ENCODE measurements at regions not wholly inside any gene's neighbourhood (a gene's known extent, or its start where the extent isn't known, plus 50 kb on each side); places are given as distances from the start of the nearest gene placed in this dataset.

- Histone ChIP-seq H3K79me2 (ENCODE audit: insufficient read depth, low read length) (no peaks in the 10 kb centered on the region), H3K4me3 (ENCODE audit: low read depth in 1 of 2, low read length in 2 of 2) (no peak overlapping the region), H3K9me3 (ENCODE audit: insufficient read depth, low read length, severe bottlenecking) (no peaks in the 10 kb centered on the region), H4K20me1 (ENCODE audit: insufficient read depth, low read length) (no peaks in the 10 kb centered on the region), H3K9ac (ENCODE audit: low read depth, low read length) (no peak overlapping the region), H3K27me3 (ENCODE audit: insufficient read depth, low read length, poor library complexity) (peaks cover 7% of the 10 kb centered on the region), H2AFZ (ENCODE audit: low read depth, low read length) (no peak overlapping the region), H3K4me2 (ENCODE audit: insufficient read depth, low read length) (no peak overlapping the region), H3K4me1 (ENCODE audit: insufficient read depth, low read length) (no peaks in the 10 kb centered on the region), H3K36me3 (ENCODE audit: insufficient read depth, low read length) (no peaks in the 10 kb centered on the region), H3K27ac (ENCODE audit: low read length) (no peak overlapping the region)
- no peak for DNase-seq
- ATAC-seq (ENCODE audit: insufficient read depth, low read depth), result no peak
- TF ChIP-seq EZH2 (IDR thresholded peaks at IDR 0.05; ENCODE audit: borderline replicate concordance, low read depth, low read length, severe bottlenecking) (no peak), CTCF (IDR thresholded peaks at IDR 0.05; ENCODE audit: borderline replicate concordance, extremely low read depth, low read length, poor library complexity, severe bottlenecking) (no peak)
These were observed 182.2 kb upstream of the TNC start for GRCh38 chr9:115300116-115300515.

- no peak for ATAC-seq (ENCODE audit: insufficient read depth, low read depth)
- H4K20me1 ChIP-seq (ENCODE audit: insufficient read depth, low read length), result no peaks in the 10 kb centered on the region
- no peak overlapping the region for H3K4me2 ChIP-seq (ENCODE audit: insufficient read depth, low read length)
- no peaks in the 10 kb centered on the region for H3K9me3 ChIP-seq (ENCODE audit: insufficient read depth, low read length, severe bottlenecking)
- no peaks in the 10 kb centered on the region for H3K79me2 ChIP-seq (ENCODE audit: insufficient read depth, low read length)
- peaks cover 2% of the 10 kb centered on the region for H3K27me3 ChIP-seq (ENCODE audit: insufficient read depth, low read length, poor library complexity)
- H3K4me1 ChIP-seq (ENCODE audit: insufficient read depth, low read length), result no peaks in the 10 kb centered on the region
- TF ChIP-seq CTCF (IDR thresholded peaks at IDR 0.05; ENCODE audit: borderline replicate concordance, extremely low read depth, low read length, poor library complexity, severe bottlenecking) (no peak), EZH2 (IDR thresholded peaks at IDR 0.05; ENCODE audit: borderline replicate concordance, low read depth, low read length, severe bottlenecking) (no peak)
- H3K4me3 ChIP-seq (ENCODE audit: low read depth in 1 of 2, low read length in 2 of 2), result no peak overlapping the region
- no peak overlapping the region for H3K27ac ChIP-seq (ENCODE audit: low read length)
- no peaks in the 10 kb centered on the region for H3K36me3 ChIP-seq (ENCODE audit: insufficient read depth, low read length)
- H2AFZ ChIP-seq (ENCODE audit: low read depth, low read length), result no peak overlapping the region
- DNase-seq, result no peak
- H3K9ac ChIP-seq (ENCODE audit: low read depth, low read length), result no peak overlapping the region
These were observed 182.9 kb upstream of the TNC start for GRCh38 chr9:115300874-115301273.

GRCh38 chr9:115301581-115301980 is 183.6 kb upstream of the TNC start:
- Histone ChIP-seq H3K27ac (ENCODE audit: low read length) (no peak overlapping the region), H3K36me3 (ENCODE audit: insufficient read depth, low read length) (no peaks in the 10 kb centered on the region), H3K9me3 (ENCODE audit: insufficient read depth, low read length, severe bottlenecking) (no peaks in the 10 kb centered on the region), H4K20me1 (ENCODE audit: insufficient read depth, low read length) (no peaks in the 10 kb centered on the region), H3K4me3 (ENCODE audit: low read depth in 1 of 2, low read length in 2 of 2) (no peak overlapping the region), H3K4me2 (ENCODE audit: insufficient read depth, low read length) (no peak overlapping the region), H3K4me1 (ENCODE audit: insufficient read depth, low read length) (no peaks in the 10 kb centered on the region), H3K9ac (ENCODE audit: low read depth, low read length) (no peak overlapping the region), H3K27me3 (ENCODE audit: insufficient read depth, low read length, poor library complexity) (no peaks in the 10 kb centered on the region), H2AFZ (ENCODE audit: low read depth, low read length) (no peak overlapping the region), H3K79me2 (ENCODE audit: insufficient read depth, low read length) (no peaks in the 10 kb centered on the region)
- ATAC-seq (ENCODE audit: insufficient read depth, low read depth), result no peak
- TF ChIP-seq CTCF (IDR thresholded peaks at IDR 0.05; ENCODE audit: borderline replicate concordance, extremely low read depth, low read length, poor library complexity, severe bottlenecking) (no peak), EZH2 (IDR thresholded peaks at IDR 0.05; ENCODE audit: borderline replicate concordance, low read depth, low read length, severe bottlenecking) (no peak)
- DNase-seq, result no peak

- no peaks in the 10 kb centered on the region for H3K4me1 ChIP-seq (ENCODE audit: insufficient read depth, low read length)
- DNase-seq, result no peak
- H4K20me1 ChIP-seq (ENCODE audit: insufficient read depth, low read length), result no peaks in the 10 kb centered on the region
- ATAC-seq (ENCODE audit: insufficient read depth, low read depth), result no peak
- H3K36me3 ChIP-seq (ENCODE audit: insufficient read depth, low read length), result no peaks in the 10 kb centered on the region
- no peak overlapping the region for H3K9ac ChIP-seq (ENCODE audit: low read depth, low read length)
- H3K79me2 ChIP-seq (ENCODE audit: insufficient read depth, low read length), result no peaks in the 10 kb centered on the region
- H3K9me3 ChIP-seq (ENCODE audit: insufficient read depth, low read length, severe bottlenecking), result no peaks in the 10 kb centered on the region
- H3K27me3 ChIP-seq (ENCODE audit: insufficient read depth, low read length, poor library complexity), result no peaks in the 10 kb centered on the region
- no peak overlapping the region; the same call in 1 of the 2 replicates for H2AFZ ChIP-seq (ENCODE audit: low read depth, low read length)
- TF ChIP-seq CTCF (IDR thresholded peaks at IDR 0.05; ENCODE audit: borderline replicate concordance, extremely low read depth, low read length, poor library complexity, severe bottlenecking) (no peak), EZH2 (IDR thresholded peaks at IDR 0.05; ENCODE audit: borderline replicate concordance, low read depth, low read length, severe bottlenecking) (no peak)
- H3K4me2 ChIP-seq (ENCODE audit: insufficient read depth, low read length), result no peak overlapping the region
- H3K27ac ChIP-seq (ENCODE audit: low read length), result no peak overlapping the region
- H3K4me3 ChIP-seq (ENCODE audit: low read depth in 1 of 2, low read length in 2 of 2), result no peak overlapping the region
These were observed 187.6 kb upstream of the TNC start for GRCh38 chr9:115305543-115305942.

All from DND-41 (cell line).